NOMO-1 treated with dmso at 0.1 percent for 144 hours (cell line): ENCODE measurements at regions not wholly inside any gene's neighbourhood (a gene's known extent, or its start where the extent isn't known, plus 50 kb on each side); places are given as distances from the start of the nearest gene placed in this dataset.

Source experiments
- DNase-seq: peaks from one replicate; lab custom pipeline; 2025; ENCODE audit not compliant: unreplicated experiment; lab: John Stamatoyannopoulos, UW

DNA sequence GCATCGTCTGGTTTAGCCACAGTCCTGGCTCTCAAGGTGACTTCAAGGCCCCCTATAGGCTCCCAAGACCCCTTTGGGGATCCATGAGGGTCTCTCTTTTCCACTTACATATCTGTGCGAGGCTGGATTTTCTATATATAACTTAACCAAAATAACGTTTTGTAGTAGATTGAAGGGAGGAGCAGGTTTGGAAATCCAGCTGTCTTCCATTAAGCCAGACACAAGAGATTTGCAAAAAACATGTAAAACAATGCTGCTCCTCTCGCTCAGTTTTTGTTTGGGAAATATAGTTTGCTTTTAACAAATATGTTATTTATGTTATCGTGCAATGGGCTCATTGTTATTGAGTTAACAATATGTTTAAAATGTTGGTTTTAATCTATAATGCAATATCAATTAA lies 811.2 kb downstream of the TYW1 start:
- DNase-seq = no peak

DNA sequence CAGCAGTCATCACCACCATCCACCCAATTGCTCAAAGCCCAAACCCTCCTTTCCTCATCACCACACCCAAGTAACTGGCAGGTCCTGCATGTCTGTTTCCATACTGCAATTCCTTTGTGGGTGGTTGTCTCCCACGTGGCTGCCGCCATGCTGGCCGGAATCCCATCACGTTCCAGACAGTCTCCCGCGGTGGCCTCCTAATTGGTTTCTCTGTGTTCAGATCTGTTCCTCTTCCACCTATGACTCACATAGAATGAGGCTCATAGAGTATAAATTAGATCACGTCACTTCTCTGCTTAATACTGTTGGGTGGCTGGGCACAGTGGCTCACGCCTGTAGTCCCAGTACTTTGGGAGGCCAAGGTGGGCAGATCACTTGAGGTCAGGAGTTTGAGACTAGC lies 813.0 kb downstream of the TYW1 start:
- DNase-seq = no peak

DNA sequence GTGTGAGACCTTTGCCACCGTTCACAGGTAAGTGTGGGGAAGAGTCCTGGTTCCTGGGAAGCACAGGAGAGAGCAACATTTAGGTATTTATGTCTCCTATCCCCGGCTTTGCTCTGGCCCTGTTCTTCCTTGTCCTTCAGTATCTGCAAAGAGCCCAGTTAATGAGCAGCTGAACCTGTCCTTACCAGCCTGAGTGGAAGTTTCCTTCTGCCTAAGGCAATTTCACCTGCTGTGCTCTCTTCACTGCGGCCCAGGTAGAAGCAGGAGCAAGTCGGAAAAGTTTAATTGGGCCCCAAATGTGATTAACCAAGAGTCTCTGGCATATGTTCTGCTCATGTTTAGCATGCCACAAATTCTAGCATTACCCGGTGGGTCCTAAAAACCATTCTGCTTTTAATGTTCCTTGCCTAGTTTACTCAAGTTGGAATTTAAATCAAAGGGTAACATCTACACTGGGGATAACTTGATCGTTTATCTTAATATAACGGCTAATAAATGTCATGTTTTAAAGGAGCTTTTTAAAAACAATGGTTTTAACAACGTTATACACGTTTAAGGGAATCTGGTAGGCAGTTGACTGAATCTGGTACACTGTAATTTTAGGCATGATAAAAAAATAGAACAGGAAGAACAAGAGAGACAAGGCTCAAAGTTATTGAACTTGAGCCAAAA lies 817.1 kb downstream of the TYW1 start:
- DNase-seq = no peak

DNA sequence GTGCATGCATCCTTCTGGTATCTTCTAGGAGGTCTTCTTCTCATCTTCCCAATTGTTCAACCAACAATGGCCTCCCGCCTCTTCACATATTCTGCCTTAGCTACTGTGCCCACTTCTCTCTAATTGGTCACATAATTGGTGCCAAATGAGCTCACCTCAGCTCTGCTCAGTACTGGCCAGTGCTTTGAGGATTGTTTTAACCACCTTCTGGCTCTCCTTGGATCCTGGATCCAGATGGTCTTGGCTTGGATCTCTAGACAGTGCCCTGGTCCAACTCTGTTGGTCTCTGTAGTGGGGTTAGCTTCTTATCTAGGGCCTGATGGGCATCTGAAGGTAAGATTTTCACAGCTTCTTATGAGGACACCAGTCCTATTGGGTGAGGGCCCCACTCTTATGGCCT lies 820.8 kb downstream of the TYW1 start:
- no peak for DNase-seq

DNA sequence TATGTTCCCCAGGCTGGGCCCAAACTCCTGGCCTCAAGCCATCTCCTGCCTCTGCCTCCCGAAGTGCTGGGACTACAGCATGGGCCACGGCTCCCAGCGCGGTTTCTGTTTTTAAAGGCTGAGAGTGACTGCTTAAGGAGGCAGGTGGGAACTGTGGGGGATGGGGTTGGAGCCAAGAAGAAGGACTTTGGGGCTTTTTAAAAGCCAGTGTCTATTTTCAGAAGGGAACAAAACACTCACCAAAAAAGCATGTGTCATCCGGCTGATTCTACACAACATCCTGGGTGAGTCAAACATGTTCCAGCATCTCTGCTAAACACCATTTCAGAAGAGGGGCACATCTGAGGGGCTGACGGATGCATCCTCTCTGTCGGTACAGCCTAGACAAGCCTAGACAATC lies 824.5 kb downstream of the TYW1 start:
- no peak for DNase-seq

DNA sequence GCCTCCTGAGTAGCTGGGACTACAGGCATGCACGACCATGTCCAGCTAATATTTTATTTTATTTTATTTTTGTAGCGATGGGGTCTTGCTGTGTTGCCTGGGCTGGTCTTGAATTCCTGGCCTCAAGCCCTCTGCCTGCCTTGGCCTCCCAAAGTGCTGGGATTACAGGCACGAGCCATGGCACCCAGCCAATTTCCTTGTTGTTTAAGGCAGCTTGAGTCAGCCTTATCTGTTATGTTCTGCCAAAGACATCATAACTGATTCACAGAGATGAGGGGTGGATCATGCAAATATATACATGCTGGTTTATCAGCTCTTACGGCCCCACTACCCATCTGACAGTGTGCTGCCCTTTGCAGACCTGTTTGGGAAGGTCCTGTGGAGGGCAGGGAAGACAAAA lies 826.7 kb downstream of the TYW1 start:
- DNase-seq = no peak

DNA sequence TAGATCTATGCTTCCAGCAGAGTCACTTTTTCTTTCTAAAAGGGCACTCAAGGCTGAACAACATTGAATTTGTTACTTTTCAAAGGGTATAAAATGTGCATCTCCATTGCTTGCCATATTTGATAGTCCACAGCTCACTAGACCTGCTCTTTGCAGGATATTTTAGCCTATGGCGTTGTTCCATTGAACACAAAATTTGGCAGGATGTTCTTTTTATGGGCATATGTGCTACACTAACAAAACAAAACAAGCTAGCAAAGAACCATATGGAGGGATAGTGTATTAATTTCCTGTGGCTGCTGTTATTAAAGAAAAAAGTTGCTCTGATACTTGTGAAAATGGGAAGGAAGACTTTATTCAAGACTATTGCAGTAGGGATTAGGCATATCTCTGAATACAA lies 828.7 kb downstream of the TYW1 start:
- no peak for DNase-seq

DNA sequence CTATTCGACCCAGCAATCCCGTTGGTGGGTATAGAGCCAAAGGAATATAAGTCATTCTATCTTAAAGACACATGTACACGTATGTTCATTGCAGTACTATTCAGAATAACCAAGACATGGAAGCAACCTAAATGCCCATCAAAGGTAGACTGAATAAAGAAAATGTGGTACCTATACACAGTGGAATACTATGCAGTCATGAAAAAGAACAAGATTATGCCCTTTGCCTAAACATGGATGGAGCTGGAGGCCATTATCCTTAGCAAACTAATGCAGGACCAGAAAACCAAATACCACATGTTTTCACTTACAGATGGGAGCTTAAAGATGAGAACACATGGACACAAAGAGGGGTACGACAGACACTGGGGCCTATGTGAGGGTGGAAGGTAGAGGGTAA lies 845.3 kb downstream of the TYW1 start:
- no peak for DNase-seq

DNA sequence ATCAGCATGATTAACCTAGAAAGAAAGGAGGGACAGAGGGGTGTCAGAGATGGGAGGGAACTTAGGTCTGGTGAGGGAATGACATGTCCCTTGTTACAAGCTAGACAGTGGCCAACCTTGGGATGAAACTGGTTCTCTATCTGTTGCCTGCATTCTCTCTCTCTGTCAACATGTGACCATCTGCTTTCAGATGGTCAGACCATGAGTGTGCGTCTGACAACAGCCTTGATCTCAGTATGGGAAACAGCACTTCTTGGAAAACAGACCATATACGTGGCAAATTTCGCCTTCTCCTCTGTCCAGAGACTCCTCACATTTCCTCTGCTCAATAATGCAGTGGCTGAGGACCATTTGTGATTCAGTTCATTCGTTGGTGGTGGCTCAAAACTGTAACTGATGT lies 845.9 kb downstream of the TYW1 start:
- no peak for DNase-seq

DNA sequence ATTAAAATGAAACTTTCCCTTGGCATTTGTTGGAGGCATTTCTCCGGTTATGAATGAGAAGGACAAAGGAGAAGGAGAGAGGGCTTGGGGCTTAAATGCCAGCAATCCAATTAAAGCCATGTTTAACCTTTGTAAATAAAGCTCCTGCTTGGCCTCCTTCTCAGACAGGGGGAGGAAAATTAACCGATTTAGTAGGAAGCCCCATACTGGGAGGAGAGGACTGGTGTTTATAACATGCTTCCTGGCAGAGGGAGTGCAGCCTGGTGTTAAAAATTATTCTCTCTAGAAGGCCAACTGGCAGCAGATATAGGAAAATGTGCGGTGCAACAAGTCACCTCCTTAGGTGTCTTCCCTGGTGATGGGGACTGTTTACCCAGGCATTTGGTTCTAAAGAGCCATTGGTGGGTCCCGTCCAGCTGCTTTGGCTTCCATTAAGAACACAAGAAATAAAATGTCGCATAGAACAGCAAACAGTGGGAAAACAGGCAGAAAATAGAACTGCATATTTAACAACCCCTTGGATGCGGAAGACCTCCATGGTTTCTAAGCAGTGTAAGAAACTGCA lies 846.5 kb downstream of the TYW1 start:
- no peak for DNase-seq

DNA sequence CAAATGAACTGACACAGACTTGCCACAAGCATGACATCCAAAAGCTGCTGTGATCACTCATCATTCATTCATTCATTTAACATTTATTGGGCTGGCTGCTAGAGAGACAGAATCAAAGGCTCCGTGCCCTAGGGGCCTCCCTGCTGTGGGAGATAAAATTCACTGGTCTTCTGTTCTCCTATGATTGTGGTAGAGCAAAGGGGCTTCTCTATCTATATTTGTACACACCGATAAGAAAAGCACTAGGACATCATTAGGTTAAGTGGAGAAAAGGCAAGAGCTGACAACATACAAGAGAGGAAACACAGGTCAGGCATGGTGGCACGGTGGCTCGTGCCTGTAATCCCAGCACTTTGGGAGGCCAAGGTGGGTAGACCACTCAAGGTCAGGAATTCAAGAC lies 847.0 kb downstream of the TYW1 start:
- DNase-seq = no peak

DNA sequence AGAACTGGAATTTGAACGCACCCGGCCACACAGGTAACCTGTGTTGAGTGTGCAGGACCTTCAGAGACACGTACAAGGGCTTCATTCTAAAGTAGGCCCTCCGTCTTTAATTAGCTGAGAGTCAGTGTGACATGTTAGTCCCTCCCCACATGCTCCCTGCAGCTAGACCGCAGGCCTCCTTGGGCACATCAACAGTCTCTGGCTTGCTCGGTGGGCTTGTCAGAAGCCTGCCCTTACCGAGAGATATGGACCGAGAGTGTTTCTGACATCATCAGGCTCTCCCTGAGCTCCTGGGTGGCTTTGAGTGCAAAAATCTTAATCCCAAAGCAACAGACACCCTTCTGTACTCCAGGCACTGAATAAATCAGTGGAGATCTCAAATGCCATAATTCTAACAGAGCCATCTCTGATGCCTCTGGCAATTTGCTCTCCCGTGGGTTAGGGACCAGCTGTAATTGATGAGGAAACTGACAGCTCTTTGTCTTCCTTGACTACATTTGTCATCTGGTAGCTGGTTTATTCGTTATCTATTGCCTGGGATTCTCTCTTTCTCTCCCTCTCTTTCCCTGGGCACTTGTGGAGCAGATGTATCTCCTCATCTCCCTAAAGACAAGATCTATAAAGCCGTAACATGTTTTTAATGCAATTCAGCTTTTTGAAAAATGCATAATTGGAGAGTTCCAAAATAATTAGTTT lies 850.6 kb downstream of the TYW1 start:
- no peak for DNase-seq

DNA sequence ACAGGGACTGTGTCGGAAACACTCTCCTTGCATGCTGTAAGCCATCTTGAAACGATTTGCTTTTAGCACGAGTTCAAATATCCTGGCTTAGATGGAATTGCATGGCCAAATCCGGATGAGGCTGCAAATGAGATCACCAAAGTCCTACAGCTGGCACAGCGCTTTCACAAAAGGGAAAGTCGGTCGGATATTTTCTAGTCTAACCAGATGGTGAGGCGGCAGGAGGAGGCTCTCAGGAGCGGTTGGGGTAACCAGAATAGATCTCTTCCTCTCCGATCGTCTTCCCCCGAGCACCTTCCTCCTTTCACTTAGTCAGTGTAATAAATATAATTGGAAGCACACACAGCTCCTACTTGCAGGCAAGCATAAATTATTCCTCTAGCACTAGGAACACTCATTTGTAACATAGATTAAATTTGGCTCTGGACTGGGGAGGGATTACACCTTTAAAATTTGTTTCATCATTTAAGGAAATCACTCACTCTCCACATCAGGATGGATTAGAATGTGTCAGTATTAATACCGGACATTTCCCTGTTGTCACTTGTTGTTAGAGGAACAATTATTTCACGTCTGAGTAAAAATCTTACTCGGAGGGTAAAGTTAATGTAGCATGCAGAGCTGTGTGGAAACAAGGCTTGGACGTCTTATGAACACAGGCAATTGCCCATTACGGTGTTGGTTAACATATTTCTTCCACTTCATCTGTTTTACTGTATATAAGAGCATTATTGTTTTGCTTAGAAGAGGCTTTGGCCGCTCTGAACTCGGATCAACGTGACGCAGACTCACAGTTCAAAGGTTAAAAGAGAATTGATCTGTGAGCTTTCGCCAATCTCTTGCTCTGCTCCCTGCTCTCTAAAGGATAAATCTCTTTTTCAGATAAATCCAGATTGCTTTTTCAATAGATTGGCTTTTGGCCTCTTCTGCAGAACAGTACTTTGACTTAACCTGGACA lies 857.9 kb downstream of the TYW1 start:
- no peak for DNase-seq

DNA sequence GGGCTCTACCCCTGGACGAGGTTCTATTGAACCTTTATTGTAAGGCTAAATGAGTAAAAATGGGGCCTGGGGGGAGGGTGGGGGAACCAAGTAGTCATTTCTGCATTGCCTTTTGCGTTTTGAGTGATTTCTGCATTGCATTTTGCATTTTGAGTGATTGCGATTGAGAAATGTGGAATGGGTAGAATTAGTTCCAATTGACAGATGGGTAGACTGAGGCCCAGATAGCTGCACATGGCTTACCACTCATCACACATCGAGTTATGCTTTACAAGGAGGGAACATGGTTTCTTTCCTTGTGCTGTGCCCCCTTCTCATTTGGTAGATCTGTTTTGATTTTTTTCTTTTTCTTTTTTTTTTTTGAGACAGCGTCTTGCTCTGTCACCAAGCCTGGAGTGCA lies 858.7 kb downstream of the TYW1 start:
- DNase-seq = no peak

DNA sequence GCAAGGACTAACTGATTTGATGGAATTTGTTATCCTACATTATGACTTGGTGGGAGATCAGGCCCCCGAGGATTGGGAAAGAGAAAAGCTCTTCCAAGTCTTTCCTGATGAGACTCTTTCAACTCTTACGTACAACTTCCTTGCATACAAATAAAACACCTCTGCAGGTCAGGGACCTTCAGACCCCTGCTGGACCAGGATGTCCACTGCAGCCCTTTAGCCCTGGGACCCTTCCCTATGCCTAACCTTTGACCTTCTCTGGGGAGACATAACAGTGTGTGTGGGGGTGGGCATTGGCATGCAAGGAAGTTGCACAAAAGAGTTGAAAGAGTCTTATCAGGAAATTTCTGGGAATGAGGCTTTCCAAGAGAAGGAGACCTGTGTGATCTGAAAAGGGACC lies 859.4 kb downstream of the TYW1 start:
- no peak for DNase-seq

DNA sequence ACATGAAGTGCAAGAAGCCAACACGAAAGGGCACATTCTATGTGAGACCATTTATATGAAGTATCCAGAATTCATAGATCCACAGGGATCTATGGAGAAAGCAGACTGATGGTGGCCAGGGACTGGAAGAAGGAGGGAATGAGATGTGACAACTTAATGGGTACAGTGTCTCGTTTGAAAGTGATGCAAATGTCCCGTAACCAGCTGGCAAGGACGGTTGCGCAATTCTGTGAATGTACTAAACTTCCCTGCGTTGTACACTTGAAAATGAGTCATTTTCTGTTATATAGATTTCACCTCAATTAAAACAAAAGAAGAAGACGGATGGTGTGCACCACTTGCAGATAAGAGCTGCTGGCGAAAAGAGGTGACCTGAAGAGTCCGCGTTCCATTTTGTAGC lies 861.1 kb downstream of the TYW1 start:
- DNase-seq = no peak

DNA sequence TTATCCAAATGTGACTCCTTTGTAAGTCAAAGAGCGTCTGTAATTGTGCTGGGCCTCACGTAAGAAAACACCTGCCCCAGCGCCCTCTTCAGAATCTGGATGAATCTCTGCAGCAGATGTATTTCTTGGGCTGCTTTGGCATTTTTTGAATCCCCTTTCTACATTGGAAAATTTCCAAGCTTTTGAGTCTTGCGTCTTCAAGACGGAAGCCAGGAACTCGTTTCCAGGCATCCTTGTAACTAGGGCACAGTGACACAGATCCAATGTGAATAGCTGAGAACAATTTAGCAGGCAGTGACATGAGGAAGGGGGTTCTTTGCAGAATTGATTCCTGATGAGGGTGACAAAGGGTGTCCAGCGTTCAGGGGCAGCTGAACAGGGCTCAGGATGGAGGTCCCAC lies 862.3 kb downstream of the TYW1 start:
- DNase-seq = no peak

DNA sequence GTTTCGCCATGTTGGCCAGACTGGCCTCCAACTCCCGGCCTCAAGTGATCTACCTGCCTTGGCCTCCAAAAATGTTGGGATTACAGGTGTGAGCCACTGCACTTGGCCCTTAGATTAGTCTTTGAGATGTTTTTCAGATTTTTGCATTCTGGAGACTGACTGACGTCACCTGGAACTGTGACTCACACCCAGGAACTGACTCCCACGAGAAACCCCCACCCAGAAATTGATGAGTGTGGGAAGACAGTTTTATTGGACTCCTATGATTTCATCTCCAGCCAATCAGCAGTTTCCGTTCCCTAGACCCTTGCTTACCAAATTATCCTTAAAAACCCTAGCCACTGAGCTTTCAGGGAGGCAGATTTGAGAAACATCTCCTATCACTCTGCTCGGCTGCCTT lies 867.3 kb downstream of the TYW1 start:
- no peak for DNase-seq

DNA sequence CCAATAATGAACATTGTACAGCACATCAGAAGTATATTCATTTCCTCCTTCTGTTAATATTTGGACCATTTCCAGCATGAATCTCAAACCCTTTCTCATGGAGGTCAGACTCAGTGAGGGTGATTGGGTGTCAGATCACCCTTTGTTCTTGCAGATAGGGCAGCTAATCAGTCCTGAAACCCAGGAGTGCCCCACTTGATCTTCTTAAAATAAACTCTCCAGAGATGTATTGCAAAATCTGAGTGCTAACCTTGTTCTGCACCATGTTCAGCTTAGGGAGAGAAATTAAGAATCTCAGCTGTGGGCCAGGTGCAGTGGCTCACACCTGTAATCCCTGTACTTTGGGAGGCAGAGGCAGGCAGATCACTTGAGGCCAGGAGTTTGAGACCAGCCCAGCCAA lies 869.4 kb downstream of the TYW1 start:
- DNase-seq = no peak

DNA sequence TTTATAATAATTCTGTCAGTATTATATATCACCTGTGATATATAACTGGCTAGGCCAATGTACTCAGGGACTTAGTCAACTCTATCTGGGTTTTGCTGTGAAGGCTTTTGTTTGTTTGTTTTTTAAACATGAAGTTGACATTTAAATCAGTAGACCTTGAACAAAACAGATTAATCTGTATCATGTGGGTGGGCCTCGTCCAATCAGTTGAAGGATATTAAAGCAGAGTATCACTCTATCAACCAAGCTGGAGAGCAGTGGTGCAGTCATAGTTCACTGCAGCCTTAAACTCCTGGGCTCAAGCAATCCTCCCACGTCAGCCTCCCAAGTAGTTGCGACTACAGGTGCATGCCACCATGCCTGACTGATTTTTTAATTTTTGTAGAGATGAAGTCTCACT lies 870.2 kb downstream of the TYW1 start:
- DNase-seq = no peak

DNA sequence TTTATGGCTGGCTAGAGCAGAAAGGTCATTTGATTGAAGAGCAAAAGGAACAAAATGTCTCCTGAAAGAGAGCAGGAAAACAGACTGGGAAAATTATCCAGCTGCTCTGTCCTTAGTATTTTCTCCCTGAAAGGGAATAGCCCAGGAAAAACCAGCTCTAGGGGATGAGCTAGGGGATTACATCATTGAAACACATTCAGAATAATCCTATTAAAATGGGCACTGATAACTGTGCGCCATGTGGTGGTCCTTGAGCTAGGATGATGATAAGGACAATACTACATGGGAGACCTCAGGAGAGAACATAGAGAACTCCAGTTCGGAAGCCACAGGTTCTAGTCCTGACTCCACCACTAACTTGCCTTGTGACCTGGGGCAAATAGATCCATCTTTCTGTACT lies 873.8 kb downstream of the TYW1 start:
- DNase-seq = no peak

DNA sequence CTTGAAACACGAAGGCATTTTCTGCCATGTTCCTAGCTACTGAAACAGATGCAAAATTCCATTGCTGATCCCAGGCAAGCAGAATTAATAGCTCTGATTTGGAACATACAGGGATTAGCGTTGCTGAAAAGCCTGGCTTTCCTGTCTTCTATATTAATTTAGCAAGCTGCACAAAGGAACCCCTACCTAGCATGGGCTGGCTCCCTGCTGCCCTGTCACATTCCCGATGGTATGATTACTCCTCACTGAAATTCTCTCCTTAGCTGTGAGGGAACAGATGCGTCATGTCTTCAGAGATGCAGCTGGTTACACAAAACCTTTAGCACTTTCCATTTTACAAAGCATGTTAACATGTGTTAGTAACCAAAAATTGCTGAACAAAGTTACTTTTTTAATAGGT lies 878.9 kb downstream of the TYW1 start:
- DNase-seq = no peak
